HS-5 (cell line): ENCODE measurements at regions not wholly inside any gene's neighbourhood (a gene's known extent, or its start where the extent isn't known, plus 50 kb on each side); places are given as distances from the start of the nearest gene placed in this dataset.

Source experiments
- DNase-seq: peaks from one replicate; pipeline ENCODE4 v3.0.0-alpha.2; 2012; ENCODE audit warnings: low read depth

- no peak for DNase-seq
Observed at GRCh38 chr5:159422910-159423309, 92.6 kb upstream of the IL12B start.

GRCh38 chr5:159424123-159424522 lies 93.8 kb upstream of the IL12B start:
- DNase-seq, result no peak

- DNase-seq, result no peak
Observed at GRCh38 chr5:159426694-159427093, 96.4 kb upstream of the IL12B start.

- DNase-seq, result no peak
Observed at GRCh38 chr5:159427180-159428012, 97.1 kb upstream of the IL12B start.

- DNase-seq, result no peak
Observed at GRCh38 chr5:159430361-159431012, 100.2 kb upstream of the IL12B start.

GRCh38 chr5:159435855-159436254 lies 105.6 kb upstream of the IL12B start:
- no peak for DNase-seq

GRCh38 chr5:159438092-159438491 lies 107.8 kb upstream of the IL12B start:
- DNase-seq, result no peak

- DNase-seq, result no peak
Observed at GRCh38 chr5:159439002-159439401, 108.7 kb upstream of the IL12B start.

GRCh38 chr5:159440235-159440634 lies 109.9 kb upstream of the IL12B start:
- DNase-seq, result no peak

- DNase-seq, result no peak
Observed at GRCh38 chr5:159440968-159441367, 110.7 kb upstream of the IL12B start.

GRCh38 chr5:159441441-159441840 lies 111.2 kb upstream of the IL12B start:
- no peak for DNase-seq

GRCh38 chr5:159442206-159442850 lies 112.0 kb upstream of the IL12B start:
- DNase-seq, result no peak

- DNase-seq, result no peak
Observed at GRCh38 chr5:159444441-159445082, 114.3 kb upstream of the IL12B start.

- no peak for DNase-seq
Observed at GRCh38 chr5:159447116-159447515, 116.8 kb upstream of the IL12B start.

- DNase-seq, result no peak
Observed at GRCh38 chr5:159448841-159449407, 118.6 kb upstream of the IL12B start.

GRCh38 chr5:159449925-159450324 lies 119.6 kb upstream of the IL12B start:
- DNase-seq, result no peak

GRCh38 chr5:159450417-159450816 lies 120.1 kb upstream of the IL12B start:
- DNase-seq, result no peak

GRCh38 chr5:159451197-159452052 lies 121.1 kb upstream of the IL12B start:
- peak; percentile 88 for DNase-seq

- DNase-seq, result no peak
Observed at GRCh38 chr5:159452480-159453167, 122.3 kb upstream of the IL12B start.

- DNase-seq, result no peak
Observed at GRCh38 chr5:159453209-159453608, 122.9 kb upstream of the IL12B start.

GRCh38 chr5:159456261-159456660 lies 126.0 kb upstream of the IL12B start:
- no peak for DNase-seq
